Activated CD4-positive, alpha-beta T cell treated with anti-CD3 and anti-CD28 coated beads, Interleukin-2, amount 50 U/mL, for 16 hours (primary cell): ENCODE measurements at regions not wholly inside any gene's neighbourhood (a gene's known extent, or its start where the extent isn't known, plus 50 kb on each side); places are given as distances from the start of the nearest gene placed in this dataset.

Experiments used
- DNase-seq: peaks from one replicate; pipeline ENCODE4 v3.0.0-alpha.2; 2020

- DNase-seq, result no peak
These were observed 225.5 kb upstream of the POU2AF2 start for GRCh38 chr11:111019871-111020670.

DNA sequence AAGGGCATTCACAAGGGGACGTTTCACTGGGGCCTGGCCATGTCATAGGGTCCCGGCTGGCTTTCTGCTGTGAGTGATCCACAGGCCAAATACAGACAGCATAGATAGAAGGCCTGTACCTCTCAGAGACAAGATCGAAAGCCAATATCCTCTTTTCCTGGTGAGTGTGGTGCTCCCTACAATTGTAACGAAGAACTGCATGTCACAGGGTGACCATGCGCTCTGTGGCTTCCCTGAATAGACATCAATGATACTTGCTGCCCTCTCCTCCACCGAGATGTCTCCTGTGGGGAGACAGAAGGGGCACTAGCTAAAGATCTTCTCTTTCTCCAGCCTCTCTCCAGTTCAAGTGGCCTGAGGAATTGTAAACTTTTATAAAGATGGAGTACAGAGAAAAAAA is 226.1 kb upstream of the POU2AF2 start:
- no peak for DNase-seq

- DNase-seq, result no peak
These were observed 227.0 kb upstream of the POU2AF2 start for GRCh38 chr11:111018566-111018965.

DNA sequence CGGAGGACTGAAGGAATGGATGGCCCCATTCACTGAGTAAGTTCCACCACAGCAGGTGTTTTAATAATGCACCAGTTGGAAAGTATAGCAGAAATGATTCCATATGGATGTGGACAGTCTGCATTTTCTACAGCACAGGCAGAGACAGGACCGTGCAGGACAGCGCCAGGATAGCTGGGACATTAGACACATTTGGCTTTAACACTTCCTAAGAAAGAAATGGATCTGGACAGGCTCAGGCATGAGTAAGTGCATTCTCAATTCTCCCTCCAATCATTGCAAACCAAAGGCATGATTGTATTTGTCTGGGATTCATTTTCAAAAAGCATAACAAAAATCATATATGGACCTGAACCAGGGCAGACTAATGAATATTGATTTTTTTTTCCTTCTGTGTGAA is 233.0 kb upstream of the POU2AF2 start:
- no peak for DNase-seq

GRCh38 chr11:111011275-111011594 is 234.3 kb upstream of the POU2AF2 start:
- DNase-seq, result no peak

DNA sequence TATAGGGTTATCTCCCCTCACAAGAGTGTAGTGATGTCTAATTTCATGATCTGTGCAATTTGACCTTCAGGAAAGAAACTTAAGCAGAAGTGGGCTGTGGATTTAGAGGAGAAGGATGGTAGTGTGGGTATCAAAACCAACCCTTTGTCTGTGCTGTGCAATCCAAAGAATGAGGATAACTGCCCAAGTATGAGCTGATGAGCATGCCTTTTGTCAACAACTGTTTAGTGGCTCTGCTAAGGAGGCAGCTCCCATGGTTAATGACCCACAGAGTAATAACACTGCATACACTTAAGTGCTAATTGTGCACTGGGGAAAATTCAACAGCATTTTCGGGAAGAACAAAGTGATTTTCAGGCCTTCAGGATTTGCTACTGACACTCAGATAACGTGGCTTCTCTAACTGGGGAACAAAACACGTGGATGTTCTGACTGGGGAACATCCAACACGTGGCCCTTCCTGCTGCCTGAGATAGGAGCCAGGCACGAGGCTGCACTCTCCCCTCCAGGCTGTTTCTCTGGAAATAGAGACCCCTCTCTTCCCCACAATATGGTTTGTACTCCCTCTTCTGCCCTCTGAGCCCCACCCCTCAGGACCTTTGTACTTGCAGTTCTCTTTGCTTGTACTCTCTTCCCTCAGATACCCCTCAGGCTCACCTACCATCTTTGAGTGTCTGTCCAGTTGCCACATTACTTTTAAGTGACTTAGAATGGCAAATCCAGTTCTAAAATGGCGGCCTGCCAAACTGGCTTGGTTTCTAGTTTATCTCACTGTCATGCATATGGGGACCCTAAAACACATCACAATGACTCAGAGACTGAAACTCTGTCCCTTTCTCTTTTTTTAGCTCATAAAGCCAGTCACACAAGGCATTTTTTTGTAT is 234.9 kb upstream of the POU2AF2 start:
- no peak for DNase-seq

GRCh38 chr11:111006227-111006626 is 239.3 kb upstream of the POU2AF2 start:
- no peak for DNase-seq

- DNase-seq, result peak; percentile 1
These were observed 243.4 kb upstream of the POU2AF2 start for GRCh38 chr11:111001986-111002611.

DNA sequence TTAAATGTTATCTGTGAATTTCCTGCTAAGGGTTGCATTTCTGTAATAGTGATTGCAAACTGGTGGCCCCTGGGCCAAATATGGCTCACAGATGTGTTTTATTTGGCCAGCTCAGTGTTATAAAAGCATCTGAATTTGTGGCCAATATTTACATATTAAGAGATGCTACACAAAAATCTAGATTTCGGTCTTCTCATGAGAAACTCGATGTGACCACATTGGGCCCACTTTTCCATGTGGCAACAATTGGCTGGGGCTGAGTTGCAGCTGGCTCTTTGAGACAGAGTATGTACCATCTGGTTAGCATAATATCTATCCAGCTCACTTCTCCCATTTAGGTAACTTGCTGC is 244.5 kb upstream of the POU2AF2 start:
- DNase-seq, result no peak

DNA sequence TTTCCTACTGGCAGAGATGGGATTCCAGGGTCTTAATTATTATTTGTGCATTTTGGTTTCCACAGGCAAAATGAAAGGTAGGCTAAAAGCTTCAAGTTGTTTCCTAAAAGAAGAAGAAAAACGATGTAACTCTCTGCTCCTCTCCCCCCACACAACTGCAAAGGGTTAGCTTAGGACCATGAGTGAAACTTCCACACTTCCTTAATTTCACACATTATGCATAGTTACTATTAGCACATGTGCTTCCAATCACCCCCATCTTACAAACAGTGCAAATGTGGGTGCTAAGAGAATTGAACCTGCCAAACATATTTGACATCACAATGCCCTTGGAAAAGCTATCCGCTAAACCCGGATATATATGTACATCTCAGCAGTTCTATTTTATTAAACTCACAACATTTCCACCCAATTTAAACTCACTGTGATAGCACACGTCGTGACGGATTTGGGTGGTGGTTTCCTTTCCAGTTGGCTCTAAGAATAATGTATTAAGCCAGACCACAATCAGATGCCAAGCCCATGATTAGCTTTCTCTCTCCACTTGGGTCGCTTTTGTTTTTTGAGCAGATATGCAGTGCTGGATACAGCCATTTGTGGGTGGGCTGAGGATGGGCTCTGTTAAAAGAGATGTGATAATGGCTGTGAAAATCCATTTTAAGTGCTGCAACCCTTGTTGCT is 245.0 kb upstream of the POU2AF2 start:
- DNase-seq, result no peak

DNA sequence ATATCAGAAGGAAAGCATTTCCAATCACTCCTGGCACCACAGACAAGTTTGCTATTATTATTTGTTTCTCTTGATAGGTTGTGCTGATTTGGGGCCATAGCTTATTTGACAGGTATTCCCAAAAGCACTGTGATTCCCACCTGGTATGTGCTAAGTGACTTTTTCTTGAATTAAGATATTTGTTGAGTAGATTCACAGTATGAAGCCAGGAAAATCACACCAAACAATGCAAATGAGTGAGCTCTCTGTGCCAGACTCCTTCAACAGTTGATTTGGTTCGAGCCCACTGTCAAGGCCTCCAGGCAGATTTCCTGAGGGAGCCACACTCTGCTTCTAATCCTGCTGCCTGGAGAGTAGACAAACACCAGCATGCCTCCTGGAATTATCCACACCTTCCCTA is 253.0 kb upstream of the POU2AF2 start:
- no peak for DNase-seq

DNA sequence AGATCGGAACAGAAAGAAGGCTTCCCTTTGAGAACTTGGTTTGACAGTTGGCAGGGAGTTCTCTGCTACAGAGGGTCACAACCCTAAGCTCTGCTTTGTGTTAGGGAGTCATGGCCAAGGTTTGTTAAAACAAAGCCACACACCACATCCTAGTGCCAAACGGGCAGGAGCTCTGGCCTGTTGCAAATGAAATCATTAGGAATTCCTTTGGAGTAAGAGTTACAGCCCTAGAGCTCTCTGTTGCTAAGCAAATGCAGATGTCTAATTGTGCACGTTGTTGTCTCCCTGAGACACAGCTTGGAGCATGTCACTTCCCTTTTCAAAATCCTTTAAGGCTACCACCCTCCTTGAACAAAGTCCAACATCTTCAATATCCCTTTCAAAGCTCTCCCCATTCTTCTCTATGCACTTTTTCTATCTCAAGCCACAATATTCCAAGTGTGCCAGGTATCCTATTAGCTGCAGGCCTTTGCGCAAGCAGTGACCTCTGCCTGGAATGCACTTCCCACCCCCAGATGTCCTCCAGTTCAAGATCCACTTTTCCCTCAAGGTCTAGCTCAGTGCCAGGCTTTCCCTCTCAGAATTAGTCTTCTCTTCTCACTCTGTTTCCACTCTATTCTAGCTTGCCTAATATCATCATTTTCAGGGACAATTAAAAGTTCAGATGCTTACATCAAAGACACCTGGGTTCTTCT is 253.7 kb upstream of the POU2AF2 start:
- no peak for DNase-seq

DNA sequence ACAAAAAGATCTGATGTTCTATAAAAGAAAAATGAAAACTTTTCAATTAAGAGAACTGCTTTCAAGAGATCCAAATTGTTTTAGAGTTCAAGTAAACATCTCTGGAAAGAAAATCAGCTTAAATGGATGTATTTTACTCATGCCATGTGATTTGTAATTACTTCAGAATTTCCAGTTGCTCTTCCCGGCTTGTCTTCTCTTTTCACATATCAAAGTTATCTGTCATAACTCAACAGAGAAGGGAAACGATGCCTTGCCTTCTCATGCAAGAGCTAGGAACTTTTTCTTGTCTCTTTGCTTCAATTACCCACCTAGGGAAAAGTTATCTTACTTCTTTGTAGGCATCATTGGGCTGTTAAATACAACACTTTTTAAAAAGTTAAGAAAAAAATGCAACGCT is 255.2 kb upstream of the POU2AF2 start:
- DNase-seq, result no peak

- no peak for DNase-seq
These were observed 255.9 kb upstream of the POU2AF2 start for GRCh38 chr11:110989428-110990133.

DNA sequence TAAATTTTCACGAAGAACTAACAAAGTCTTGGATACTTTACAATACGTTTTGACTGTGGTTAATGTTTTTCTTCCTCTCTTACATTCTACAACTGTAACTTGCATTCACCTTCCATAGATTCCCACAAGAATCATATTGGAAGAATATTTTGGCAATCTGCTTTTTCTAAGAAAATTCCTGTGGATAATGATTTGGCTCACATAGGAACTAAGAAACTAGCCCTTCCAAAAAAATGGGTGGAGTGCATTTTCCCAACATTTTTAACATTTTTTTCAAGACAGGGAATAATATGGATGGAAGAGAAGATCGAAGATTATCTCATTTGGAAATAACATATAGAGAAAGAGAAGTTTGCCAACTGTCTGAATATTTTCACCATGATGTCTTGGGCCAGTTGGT is 256.9 kb upstream of the POU2AF2 start:
- DNase-seq, result no peak

GRCh38 chr11:110986016-110986415 is 259.5 kb upstream of the POU2AF2 start:
- no peak for DNase-seq

DNA sequence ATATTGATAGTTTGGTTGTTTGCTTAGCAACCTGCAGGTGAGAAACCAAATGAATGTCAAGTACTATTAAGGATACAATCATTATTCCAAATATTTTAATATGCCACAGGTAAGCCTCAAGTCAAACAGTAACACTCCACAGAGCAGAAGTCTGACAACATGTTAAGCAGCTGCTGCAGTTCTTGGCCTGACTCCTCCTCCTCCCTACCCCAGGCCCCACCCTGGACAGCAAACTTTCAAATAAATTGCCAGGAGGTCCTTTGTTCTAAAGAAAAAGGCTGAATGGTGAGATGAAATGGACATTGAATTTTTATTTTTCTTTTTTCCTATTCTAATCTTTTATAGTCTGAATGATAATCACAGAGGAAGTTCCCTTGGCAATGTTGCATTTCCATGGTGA is 260.0 kb upstream of the POU2AF2 start:
- DNase-seq, result no peak

DNA sequence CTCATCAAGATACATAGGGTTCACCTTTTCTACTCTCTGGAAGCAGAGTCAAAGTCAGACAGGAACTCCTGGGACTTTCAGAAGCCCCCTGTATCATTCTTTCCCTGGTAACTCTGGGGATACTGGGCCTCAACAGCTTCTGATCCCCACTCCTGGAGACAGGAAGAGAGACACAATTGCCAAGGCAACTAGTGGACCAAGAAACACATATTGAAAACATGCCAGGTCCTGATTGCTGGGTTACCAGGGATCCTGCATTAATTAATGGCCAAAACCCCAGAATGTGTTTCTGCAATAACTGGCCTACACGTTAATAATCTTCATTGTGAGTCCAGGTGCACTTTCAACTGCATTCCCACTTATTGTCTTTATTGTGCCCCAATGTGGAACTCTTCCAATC is 260.8 kb upstream of the POU2AF2 start:
- DNase-seq, result no peak

DNA sequence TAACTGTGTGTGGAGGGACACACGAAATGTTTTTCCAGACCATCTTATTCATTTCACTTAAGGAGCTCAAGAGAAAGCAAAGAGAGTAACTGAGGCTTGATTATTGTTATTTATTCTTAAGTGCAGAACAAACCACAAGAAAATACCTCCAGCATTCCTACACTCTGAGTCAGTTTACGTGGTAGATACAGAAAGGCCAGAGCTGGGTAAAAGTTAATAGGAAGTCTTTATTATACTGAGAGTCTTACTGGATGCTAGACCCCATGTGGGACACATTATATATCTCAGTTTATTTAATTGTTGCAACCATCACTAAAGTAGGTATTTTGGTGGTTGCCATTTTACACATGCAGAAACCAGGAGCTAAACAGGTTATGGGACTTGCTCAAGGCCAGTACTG is 261.4 kb upstream of the POU2AF2 start:
- DNase-seq, result no peak

DNA sequence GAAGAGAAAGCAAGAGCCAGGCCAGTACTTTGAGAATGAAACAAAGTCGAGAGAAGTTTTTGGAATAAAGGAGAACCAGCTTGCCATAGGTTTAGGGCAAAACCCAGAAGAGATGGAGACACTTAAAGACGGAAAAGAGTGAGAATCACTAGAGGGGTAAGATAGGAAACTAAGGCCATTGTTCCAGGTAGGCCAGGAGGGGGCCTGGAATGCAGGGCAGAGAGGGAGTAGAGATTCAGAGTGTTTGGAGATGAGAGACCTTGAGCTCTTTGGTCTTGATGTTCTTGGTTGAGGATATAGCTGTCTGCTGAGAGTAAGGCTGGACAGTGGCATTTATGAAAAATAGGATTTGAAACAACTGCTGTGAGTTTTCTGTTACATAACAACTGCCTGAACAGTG is 263.3 kb upstream of the POU2AF2 start:
- no peak for DNase-seq

DNA sequence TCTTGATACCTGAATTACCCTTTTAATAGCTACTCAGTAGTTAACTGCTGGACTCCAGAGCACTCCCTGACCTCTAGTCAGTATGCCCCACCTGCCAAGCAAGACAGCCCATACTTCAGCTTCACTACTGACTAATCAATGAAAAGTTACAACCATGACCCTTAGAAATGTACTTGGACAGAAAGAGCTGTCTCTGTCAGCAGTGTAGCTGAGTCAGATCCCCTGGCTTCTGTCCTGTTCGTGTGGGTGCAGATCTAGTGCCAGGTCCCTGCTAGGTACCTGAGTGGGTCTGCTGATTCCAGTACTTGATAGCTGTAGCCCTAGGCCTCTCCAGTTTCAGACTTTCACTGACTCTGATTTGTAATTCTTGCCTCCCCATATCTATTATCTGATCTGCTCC is 265.8 kb upstream of the POU2AF2 start:
- no peak for DNase-seq

- DNase-seq, result no peak
These were observed 265.4 kb upstream of the ARHGAP20 start for GRCh38 chr11:110977661-110978060.
